NCI-H446 (cell line): ENCODE measurements at regions not wholly inside any gene's neighbourhood (a gene's known extent, or its start where the extent isn't known, plus 50 kb on each side); places are given as distances from the start of the nearest gene placed in this dataset.
"Not testable (repeated sequence)": the region's sequence is repeated elsewhere in the genome, so short reads cannot be mapped to it uniquely, and the experiment has no call there.

Source experiments
- DNase-seq, 2 experiments: peaks; one replicate each; lab custom pipeline; 2025; lab: John Stamatoyannopoulos, UW

DNA sequence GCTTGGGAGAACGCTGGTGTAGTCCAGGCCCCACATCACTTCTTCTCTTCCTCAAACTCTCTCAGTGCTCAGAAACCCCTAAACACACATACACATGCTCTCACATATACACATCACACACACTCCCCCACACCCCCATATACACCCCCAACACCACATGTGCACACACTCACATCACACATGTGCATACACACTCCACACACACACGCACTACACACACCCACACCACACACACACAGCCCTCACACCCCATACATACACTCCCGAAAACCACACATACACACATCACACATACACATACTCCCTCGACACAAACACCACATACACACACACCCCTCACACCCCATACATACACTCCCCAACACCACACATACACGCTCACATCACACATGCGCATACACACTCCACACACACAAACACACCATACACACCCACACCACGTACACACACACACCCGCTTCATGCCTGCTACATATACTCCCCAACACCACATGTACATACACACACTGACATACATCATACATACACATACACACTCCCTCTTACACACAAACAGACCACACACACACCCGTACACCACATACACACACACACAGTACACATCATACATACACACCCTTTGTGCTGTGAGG lies 110.3 kb upstream of the TMEM170B start:
- DNase-seq = no peak

DNA sequence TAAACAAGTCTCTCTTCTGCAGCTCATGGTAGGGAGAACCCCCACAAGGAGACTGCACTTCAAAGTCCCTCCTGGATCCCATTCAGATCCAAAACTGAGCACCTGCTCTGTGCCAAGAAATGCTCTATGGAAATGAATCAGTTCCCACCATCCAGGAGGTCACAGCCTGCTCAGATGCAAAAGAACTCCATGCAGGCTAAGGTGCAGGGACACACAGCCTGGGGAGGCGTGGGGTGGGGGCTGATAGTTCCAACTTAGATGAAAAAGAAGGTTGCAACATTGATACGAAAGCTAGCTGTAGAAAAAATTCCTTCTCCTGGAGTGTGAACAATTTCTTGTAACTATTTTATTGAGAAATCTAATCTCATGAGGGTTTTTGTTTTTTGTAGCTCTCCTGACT lies 111.0 kb upstream of the TMEM170B start:
- DNase-seq = no peak

- no peak for DNase-seq
These were observed 111.7 kb upstream of the TMEM170B start for GRCh38 chr6:11425876-11426275.

GRCh38 chr6:11425431-11425871 lies 112.1 kb upstream of the TMEM170B start:
- no peak for DNase-seq

DNA sequence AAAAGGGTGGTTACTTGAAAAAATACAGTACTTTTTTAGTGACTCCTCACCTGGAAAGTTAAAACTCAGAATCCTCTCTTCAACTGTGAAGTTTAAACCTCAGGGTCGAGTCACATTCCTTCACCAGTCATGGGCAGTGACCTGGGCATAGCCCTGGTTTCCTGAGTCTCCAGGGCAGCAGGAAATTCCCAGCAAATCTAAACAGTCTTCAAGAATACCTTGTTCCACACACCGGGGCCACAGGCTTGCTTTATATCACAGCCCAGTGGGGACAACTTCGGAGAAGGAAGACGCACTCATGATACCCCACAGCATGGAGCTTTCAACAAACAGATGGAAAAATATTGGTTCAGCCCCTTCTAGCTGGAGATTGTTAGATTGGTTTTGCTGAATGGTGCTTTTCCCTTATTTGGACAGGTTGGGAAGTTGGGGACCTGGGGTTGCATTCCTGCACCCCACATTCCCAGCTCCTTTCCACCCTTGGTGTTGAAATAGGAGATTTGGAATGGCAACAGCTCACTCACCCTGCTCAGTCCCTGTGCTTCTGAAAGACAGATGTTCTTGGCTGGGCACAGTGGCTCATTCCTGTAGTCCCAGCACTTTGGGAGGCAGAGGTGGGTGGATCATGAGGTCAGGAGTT lies 113.0 kb upstream of the TMEM170B start:
- no peak for DNase-seq

GRCh38 chr6:11423667-11424066 lies 113.9 kb upstream of the TMEM170B start:
- no peak for DNase-seq

DNA sequence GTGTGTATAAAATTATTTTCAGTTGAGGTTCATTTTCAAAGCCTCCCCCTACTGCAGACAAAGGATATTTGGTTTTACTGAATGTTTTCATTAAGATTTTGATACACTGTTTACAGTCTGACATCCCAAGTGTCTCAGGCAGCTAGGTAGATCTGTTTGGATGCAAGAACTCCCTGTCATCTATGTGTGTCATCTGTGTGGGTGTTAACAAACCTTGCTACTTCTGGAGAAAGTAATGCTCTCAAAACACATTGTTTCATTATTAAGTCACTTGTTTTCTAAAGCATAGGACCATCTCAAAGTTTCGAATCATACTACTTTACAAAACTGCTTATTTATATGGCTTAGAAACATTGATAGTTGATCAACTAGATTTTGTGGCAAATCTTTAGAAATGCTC lies 114.5 kb upstream of the TMEM170B start:
- no peak for DNase-seq

GRCh38 chr6:11419763-11420453 lies 117.6 kb upstream of the TMEM170B start:
- DNase-seq = no peak

DNA sequence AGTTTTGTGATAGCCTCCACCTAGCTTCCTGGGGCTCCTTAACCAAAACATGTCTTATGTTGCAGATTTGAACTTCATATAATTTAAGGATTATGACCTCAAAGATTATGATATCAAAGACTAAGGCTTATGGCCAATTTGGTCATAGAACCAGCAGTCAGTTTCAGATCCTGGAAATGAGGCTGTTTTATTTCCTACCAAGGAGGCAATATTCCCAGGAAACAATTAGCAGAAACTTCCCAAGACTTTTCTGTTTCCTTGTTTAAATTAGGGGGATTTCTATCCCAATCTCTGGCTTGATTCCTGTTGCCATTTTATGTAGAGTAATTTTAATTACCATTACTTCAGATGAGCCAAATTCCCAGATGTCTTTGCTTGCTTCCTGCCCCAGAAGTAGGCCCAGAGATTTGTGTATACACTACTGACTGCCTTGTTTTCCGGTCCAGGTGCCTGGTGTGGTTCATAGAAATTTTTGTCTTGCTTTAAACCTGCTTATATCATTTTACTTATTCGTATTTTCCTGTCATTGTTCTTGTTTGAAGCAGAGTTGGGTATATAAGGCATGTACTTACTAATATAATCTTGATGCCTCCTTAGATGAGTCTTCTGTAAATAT lies 119.2 kb upstream of the TMEM170B start:
- DNase-seq = no peak

- DNase-seq = no peak
These were observed 120.5 kb upstream of the TMEM170B start for GRCh38 chr6:11416936-11417576.

DNA sequence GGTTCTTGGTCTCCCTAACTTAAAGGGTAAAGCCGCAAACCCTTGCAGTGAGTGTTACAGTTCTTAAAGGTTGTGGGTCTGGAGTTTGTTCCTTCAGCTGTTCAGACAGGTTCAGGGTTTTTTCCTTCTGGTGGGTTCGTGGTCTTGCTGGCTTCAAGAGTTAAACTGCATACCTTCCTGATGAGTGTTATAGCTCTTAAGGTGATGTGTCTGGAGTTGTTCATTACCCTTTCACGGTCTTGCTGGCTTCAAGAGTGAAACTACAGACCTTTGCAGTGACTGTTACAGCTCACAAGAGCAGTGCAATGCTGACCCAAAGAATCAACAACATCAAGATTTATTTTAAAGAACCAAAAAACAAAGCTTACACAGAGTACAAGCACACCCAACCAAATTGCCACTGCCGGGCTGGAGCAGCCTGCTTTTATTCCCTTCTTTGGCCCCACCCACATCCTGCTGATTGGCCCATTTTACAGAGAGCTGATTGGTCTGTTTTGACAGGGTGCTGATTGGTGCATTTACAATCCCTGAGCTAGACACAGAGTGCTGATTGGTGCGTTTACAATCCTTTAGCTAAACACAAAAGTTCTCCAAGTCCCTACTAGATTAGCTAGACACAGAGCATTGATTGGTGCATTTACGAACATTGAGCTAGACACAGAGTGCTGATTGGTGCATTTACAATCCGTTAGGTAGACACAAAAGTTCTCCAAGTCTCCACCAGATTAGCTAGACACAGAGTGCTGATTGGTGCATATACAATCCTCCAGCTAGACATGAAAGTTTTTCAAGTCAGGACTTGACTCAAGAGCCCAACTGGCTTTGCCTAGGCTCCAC lies 121.2 kb upstream of the TMEM170B start:
- DNase-seq = not testable (repeated sequence)

DNA sequence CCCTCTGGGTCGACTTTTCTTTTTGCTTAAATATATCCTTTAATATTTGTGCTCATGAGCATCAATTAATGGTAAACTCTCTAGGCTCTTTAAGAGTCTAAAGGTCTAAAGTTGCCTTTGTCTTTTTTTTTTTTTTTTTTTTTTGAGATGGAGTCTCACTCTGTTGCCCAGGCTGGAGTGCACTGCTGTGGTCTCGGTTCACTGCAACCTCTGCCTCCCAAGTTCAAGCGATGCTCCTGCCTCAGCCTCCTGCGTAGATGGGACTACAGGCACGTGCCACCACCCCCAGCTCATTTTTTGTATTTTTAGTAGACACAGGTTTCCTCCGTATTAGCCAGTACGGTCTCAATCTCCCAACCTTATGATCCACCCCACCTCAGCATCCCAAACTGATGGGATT lies 122.0 kb upstream of the TMEM170B start:
- DNase-seq = no peak

GRCh38 chr6:11414176-11414963 lies 123.2 kb upstream of the TMEM170B start:
- no peak for DNase-seq

DNA sequence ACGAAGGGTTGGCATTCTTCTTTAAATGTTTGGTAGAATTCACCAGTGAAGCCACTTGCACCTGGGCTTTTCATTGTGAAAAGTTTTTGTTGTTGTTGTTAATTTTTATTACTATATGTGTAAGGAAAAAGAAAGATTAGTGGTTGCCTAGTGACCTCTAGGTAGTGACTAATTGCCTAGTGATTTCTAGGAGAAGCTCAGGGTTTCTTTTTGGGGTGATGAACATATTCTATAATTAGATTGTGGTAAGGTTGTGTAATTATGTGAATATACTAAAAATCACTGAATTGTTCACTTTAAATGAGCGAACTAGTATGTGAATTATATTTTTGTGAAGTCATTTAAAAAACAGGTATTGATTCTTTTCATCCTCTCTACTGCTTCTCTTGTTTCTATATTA lies 123.8 kb upstream of the TMEM170B start:
- no peak for DNase-seq

DNA sequence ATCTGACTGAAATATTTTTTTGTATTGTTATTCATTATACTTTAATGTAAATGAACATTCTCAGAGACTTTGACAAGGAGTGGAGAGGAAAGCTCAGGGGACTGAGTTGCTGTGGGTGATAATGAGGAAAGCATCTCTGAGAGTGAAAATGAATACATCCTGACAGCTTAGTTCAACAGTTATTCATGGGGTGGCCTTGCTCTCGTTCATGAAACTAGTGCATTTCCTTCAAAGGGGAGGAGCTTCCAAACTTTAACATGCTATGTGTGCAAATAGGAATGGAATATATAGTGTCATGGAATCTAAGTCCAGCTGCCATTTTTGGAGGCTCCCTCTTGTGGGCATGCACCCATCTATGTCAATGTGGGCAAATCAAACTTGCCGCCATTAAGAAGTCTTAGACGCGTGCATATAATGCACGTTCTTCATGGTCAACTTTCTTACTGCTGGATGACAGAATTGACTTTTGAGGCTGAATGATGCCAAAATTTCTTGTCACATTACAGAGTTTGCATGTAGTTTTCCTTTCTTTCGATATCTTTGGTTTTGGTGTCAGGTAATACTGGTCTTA lies 124.3 kb upstream of the TMEM170B start:
- no peak for DNase-seq

DNA sequence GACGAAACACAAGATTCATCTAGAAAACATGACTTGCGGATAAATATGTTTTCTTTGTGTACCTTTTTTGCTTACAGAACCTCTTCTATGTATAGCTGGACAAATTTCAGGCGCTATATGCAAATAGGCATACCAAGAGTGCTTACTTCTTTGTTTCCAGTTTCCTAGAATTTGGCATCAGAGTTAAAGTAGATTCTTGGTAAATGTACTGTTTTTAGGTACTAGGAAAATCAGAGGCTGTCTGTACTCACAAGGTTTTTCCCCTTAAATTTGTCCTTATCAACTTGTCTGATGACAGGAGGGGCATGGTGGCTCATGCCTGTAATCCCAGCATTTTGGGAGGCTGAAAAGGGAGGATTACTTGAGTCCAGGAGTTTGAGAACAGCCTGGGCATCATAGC lies 124.9 kb upstream of the TMEM170B start:
- DNase-seq = no peak

GRCh38 chr6:11412011-11412424 lies 125.5 kb upstream of the TMEM170B start:
- no peak for DNase-seq

DNA sequence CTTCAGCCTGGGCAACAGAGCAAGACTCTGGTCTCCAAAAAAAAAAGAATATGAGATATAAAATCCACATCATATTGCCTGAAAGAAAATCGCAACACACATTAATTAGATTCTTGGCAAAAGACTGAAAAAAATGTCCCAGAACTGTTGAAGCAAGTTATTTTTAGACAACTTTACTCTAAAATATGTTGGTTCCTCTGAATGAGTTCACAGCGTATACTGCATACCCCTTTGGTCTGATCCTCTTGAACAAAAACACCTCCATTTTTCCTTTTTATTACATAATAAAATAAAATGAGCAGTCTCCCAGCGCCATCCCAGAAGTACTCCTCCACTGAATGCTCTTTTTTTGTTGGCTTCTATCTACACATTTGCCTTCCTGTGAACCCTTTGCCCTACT lies 126.0 kb upstream of the TMEM170B start:
- no peak for DNase-seq

DNA sequence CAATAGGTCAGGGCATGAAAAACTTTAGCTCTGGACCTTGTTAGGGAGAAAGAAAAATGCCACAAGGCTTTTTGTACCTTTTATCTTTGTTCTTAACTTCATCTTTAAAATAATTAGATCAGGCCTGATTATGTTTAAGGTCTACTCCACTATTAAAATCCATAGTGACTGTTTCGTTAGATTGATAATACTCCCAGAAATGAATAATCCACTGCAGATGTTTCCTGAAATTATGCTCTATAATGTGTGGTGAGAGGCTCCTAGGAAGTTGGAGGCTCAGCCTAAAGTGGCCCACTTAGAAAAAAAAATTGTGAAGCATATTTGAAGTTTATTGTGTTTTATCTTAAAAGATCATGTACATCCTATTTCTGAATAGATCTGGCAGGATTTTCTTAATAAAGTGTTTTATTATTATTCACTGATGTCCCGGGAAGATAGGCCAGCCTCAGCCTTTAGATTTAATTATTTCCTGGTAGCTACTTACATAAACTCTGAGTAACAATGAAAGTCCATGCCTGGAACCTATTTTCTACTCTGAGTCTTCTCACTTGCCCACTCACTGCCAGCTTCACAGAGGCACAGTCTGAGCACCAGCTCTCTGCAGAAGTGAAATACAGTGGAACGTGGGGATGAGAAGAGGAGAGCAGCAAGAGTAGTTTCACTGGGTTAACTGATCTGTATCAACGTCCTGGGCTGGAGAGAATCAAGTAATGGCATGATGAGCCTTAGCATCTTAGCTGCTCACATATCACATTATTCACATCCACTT lies 126.8 kb upstream of the TMEM170B start:
- DNase-seq = no peak

DNA sequence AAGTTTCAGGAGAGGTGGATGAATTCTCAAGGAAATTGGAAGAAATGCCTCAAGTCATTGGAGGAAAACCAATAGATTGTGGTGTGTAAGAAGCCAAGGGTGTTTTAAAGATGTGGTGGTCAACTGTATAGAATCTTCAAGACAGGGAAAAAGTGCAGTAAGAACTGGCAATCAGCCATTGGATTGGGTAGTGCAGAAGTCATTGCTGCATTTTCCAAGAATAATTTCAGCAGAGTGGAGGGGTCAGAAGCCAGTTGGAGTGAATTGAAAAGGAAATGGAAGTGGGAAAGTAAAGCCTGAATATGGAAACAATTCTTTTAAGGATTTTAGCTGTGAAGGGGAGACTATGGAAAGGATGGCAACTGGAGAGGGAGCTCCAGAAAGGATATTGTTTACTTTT lies 128.2 kb upstream of the TMEM170B start:
- DNase-seq = no peak
